ENCODE measurements at regions not wholly inside any gene's neighbourhood (a gene's known extent, or its start where the extent isn't known, plus 50 kb on each side); places are given as distances from the start of the nearest gene placed in this dataset.
"Not testable (repeated sequence)": the region's sequence is repeated elsewhere in the genome, so short reads cannot be mapped to it uniquely, and the experiment has no call there.

GRCh38 chr5:7299731-7300130 is 96.2 kb upstream of the ADCY2 start:
- H3K4me2 ChIP-seq (ENCODE audit: insufficient read depth in 1 of 2, low read depth in 2 of 2, low read length in 2 of 2); H3K14ac ChIP-seq (ENCODE audit: insufficient read length); H4K20me1 ChIP-seq (replicated peaks in 1 of 2; ENCODE audit: control insufficient read depth in 1 of 2, insufficient read depth in 2 of 2, low read length in 2 of 2); H3K23me2 ChIP-seq (ENCODE audit: low read depth, low read length); H3K36me3 ChIP-seq (ENCODE audit: control insufficient read depth in 2 of 4, insufficient read depth in 4 of 4, low read length in 3 of 4); H2BK20ac ChIP-seq (ENCODE audit: low read length); H3K79me1 ChIP-seq (ENCODE audit: low read depth, low read length); H2BK120ac ChIP-seq (replicated peaks; ENCODE audit: low read depth, low read length); POLR2A ChIA-PET (ENCODE audit: partially characterized antibody); H3K18ac ChIP-seq (ENCODE audit: extremely low read depth, low read length); H3K4me3 ChIP-seq (ENCODE audit: extremely low read depth in 1 of 4, insufficient read depth in 2 of 4, low read depth in 3 of 4, low read length in 4 of 4); H3K27me3 ChIP-seq (replicated peaks in 1 of 4; ENCODE audit: control insufficient read depth in 3 of 4, extremely low read depth in 1 of 4, insufficient read depth in 3 of 4, low read length in 3 of 4); H3K23ac ChIP-seq (ENCODE audit: insufficient read length); H4K5ac ChIP-seq (ENCODE audit: insufficient read length, low read depth, low read length); FAIRE-seq; H3K9ac ChIP-seq (replicated peaks in 1 of 4; ENCODE audit: extremely low read depth in 1 of 4, low read depth in 3 of 4, low read length in 3 of 4); H3K56ac ChIP-seq (replicated peaks; ENCODE audit: insufficient read length, low read depth, low read length); H2BK5ac ChIP-seq (ENCODE audit: low read depth, low read length); H2AK5ac ChIP-seq (ENCODE audit: low read depth, low read length); H2BK15ac ChIP-seq (ENCODE audit: low read length); H3K79me2 ChIP-seq (ENCODE audit: control insufficient read depth in 1 of 2, insufficient read depth in 2 of 2, low read length in 2 of 2); CTCF ChIA-PET (ENCODE audit: partially characterized antibody); H3K4ac ChIP-seq (replicated peaks; ENCODE audit: insufficient read length, low read depth, low read length); H3K4me1 ChIP-seq (replicated peaks in 1 of 4; ENCODE audit: control insufficient read depth in 3 of 4, insufficient read depth in 4 of 4, low read length in 3 of 4); H3K9me3 ChIP-seq (ENCODE audit: insufficient read depth in 2 of 2, low read depth in 1 of 2, low read length in 1 of 2); H2AFZ ChIP-seq (ENCODE audit: low read length); H4K91ac ChIP-seq (replicated peaks; ENCODE audit: insufficient read length, low read length); DNase-seq (ENCODE audit: low read depth in 1 of 2, low spot score in 2 of 2); H3K27ac ChIP-seq (ENCODE audit: low read depth, low read length); H4K8ac ChIP-seq (ENCODE audit: extremely low read depth, insufficient read depth, low read length); H2BK12ac ChIP-seq (ENCODE audit: low read depth, low read length): not testable (repeated sequence)
- WGBS, 2 experiments (ENCODE audit: extremely low coverage in 1 of 2, insufficient coverage in 1 of 2, insufficient read length in 1 of 2, insufficient replicate concordance in 2 of 2, low coverage in 1 of 2, low lambda C conversion rate in 2 of 2, missing lambda C conversion rate in 1 of 2): 94% methylated on average over 9 of the region's 10 CpGs; no CpG with 5 or more reads in 1 of the 2 experiments

- H4K91ac ChIP-seq (replicated peaks; ENCODE audit: insufficient read length, low read length); FAIRE-seq: not testable (repeated sequence)
Observed at GRCh38 chr5:7305000-7305674, 90.8 kb upstream of the ADCY2 start.

More at GRCh38 chr5:7305000-7305674, 90.8 kb upstream of the ADCY2 start:
- H3K23ac ChIP-seq (ENCODE audit: insufficient read length); H3K56ac ChIP-seq (replicated peaks; ENCODE audit: insufficient read length, low read depth, low read length); H2AFZ ChIP-seq (ENCODE audit: low read length); CTCF ChIA-PET (ENCODE audit: partially characterized antibody); H2BK12ac ChIP-seq (ENCODE audit: low read depth, low read length); H4K8ac ChIP-seq (ENCODE audit: extremely low read depth, insufficient read depth, low read length); H3K4ac ChIP-seq (replicated peaks; ENCODE audit: insufficient read length, low read depth, low read length); H3K4me3 ChIP-seq (ENCODE audit: extremely low read depth in 1 of 4, insufficient read depth in 2 of 4, low read depth in 3 of 4, low read length in 4 of 4); H3K9me3 ChIP-seq (ENCODE audit: insufficient read depth in 2 of 2, low read depth in 1 of 2, low read length in 1 of 2); H3K27me3 ChIP-seq (replicated peaks in 1 of 4; ENCODE audit: control insufficient read depth in 3 of 4, extremely low read depth in 1 of 4, insufficient read depth in 3 of 4, low read length in 3 of 4); H4K5ac ChIP-seq (ENCODE audit: insufficient read length, low read depth, low read length); H2AK5ac ChIP-seq (ENCODE audit: low read depth, low read length); H3K79me1 ChIP-seq (ENCODE audit: low read depth, low read length); H3K36me3 ChIP-seq (ENCODE audit: control insufficient read depth in 2 of 4, insufficient read depth in 4 of 4, low read length in 3 of 4); DNase-seq (ENCODE audit: low read depth in 1 of 2, low spot score in 2 of 2); H2BK15ac ChIP-seq (ENCODE audit: low read length); H2BK20ac ChIP-seq (ENCODE audit: low read length); H3K23me2 ChIP-seq (ENCODE audit: low read depth, low read length); H4K20me1 ChIP-seq (replicated peaks in 1 of 2; ENCODE audit: control insufficient read depth in 1 of 2, insufficient read depth in 2 of 2, low read length in 2 of 2); H3K18ac ChIP-seq (ENCODE audit: extremely low read depth, low read length); H3K4me2 ChIP-seq (ENCODE audit: insufficient read depth in 1 of 2, low read depth in 2 of 2, low read length in 2 of 2); H3K79me2 ChIP-seq (ENCODE audit: control insufficient read depth in 1 of 2, insufficient read depth in 2 of 2, low read length in 2 of 2); POLR2A ChIA-PET (ENCODE audit: partially characterized antibody); H2BK120ac ChIP-seq (replicated peaks; ENCODE audit: low read depth, low read length); H2BK5ac ChIP-seq (ENCODE audit: low read depth, low read length); H3K9ac ChIP-seq (replicated peaks in 1 of 4; ENCODE audit: extremely low read depth in 1 of 4, low read depth in 3 of 4, low read length in 3 of 4); H3K4me1 ChIP-seq (replicated peaks in 1 of 4; ENCODE audit: control insufficient read depth in 3 of 4, insufficient read depth in 4 of 4, low read length in 3 of 4); H3K14ac ChIP-seq (ENCODE audit: insufficient read length); H3K27ac ChIP-seq (ENCODE audit: low read depth, low read length): not testable (repeated sequence)
- 80% methylated on average over 6 of the region's 6 CpGs; no CpG with 5 or more reads in 1 of the 2 experiments for WGBS, 2 experiments (ENCODE audit: extremely low coverage in 1 of 2, insufficient coverage in 1 of 2, insufficient read length in 1 of 2, insufficient replicate concordance in 2 of 2, low coverage in 1 of 2, low lambda C conversion rate in 2 of 2, missing lambda C conversion rate in 1 of 2)

All from H1 (cell line).